Ovary (tissue), 7 donors: ENCODE measurements at regions not wholly inside any gene's neighbourhood (a gene's known extent, or its start where the extent isn't known, plus 50 kb on each side); places are given as distances from the start of the nearest gene placed in this dataset.

Experiments
- DNase-seq, 5 donors: peaks; one replicate each; pipeline ENCODE4 v3.0.0-alpha.2; 2019 to 2020
- H3K27ac ChIP-seq, 2 donors: fragments of 200-600 bp; one replicate each; pipeline versions ENCODE4 v1.5.1 to v1.8.0; 2019 to 2022
- H3K27me3 ChIP-seq: fragments of 200-600 bp; one replicate; pipeline ENCODE4 v1.8.0; 2022
- H3K36me3 ChIP-seq: fragments of 200-600 bp; sonication (generic); one replicate; pipeline ENCODE4 v1.5.1; 2019
- H3K4me1 ChIP-seq: one replicate; pipeline ENCODE4 v1.8.1; 2013; ENCODE audit warnings: mild to moderate bottlenecking, moderate library complexity; ENCODE audit not compliant: insufficient read depth
- H3K4me3 ChIP-seq: fragments of 200-600 bp; sonication (generic); one replicate; pipeline ENCODE4 v1.5.1; 2017
- H3K9me3 ChIP-seq, 2 donors: fragments of 200-600 bp in 1 of 2; sonication (generic) in 1 of 2; one replicate each; pipeline versions ENCODE4 v1.5.1 to v1.8.1; 2013 to 2019; ENCODE audit warnings: mild to moderate bottlenecking in 1 of 2, moderate library complexity in 1 of 2
- EP300 ChIP-seq: sonication (generic); formaldehyde crosslinking; IDR thresholded peaks from one replicate; pipeline ENCODE4 v1.6.1; 2017; ENCODE audit warnings: antibody characterized with exemption
- POLR2A ChIP-seq: fragments of 450-650 bp; IDR thresholded peaks from one replicate; pipeline ENCODE4 v1.6.1; 2017; ENCODE audit warnings: antibody characterized with exemption, mild to moderate bottlenecking, moderate library complexity
- WGBS, 3 donors: extraction: QIAGEN DNeasy Blood & Tissue Kit in 1 of 3; methylation state at CpG; one replicate each; pipeline versions ENCODE4 v1.1.5 to v1.1.7; 2013 to 2017; 5-methylcytosine and 5-hydroxymethylcytosine counted together
- intact Hi-C, 4 donors: fragments of 100-400 bp; cut with DNase I; formaldehyde crosslinking; loops; one replicate each; pipeline versions ENCODE4 v1.11.0 to v1.15.1; 2022 to 2023
- TF ChIP-seq, protein P1 (sequence below), 3 donors: fragments of 450-650 bp in 2 of 3; fragments of 200-600 bp in 1 of 3; IDR thresholded peaks; one replicate each; pipeline versions ENCODE4 v1.5.1 to v1.8.0; 2016 to 2022; ENCODE audit warnings: antibody characterized with exemption in 3 of 3, mild to moderate bottlenecking in 1 of 3
- donor health status: DM: no; HTN: no; CAD: no; lungs with moderate emphysema.
- donor health status: DM: no; HTN: no; CAD: no.
- donor health status: Bipolar disorder and iron deficiency.
- donor health status: DM: no; HTN: no; CAD: no.
- donor health status: DM: yes; HTN: yes; CAD: no.

DNA sequence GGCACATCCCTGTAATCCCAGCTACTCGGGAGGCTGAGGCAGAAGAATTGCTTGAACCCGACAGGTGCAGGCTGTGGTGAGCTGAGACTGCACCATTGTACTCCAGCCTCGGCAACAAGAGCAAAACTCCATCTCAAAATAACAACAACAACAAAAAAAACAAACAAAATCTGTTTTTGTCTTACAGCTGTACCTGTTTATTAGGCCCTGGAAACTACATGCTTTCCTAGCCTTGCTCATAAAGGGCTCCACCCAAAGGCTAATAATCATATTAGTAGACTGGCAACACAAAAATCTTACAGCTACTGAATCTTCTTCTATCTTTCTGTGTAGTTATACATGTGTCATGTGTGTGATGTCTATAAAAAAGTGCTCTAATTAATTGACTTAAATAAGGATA, 503.9 kb upstream of the EYS start:
- Histone ChIP-seq H3K27me3 (no peaks in the 10 kb centered on the region), H3K36me3 (no peaks in the 10 kb centered on the region), H3K9me3 (no peaks in the 10 kb centered on the region), H3K4me1 (no peaks in the 10 kb centered on the region), H3K27ac (no peak overlapping the region), H3K4me3 (no peak overlapping the region)
- WGBS, 3 donors, result 56 to 80% (median 73%) methylated on average over 3 of the region's 3 CpGs
- intact Hi-C loops, result no loop called here
- TF ChIP-seq EP300 (no peak), POLR2A (no peak)
- TF ChIP-seq, protein P1, sequence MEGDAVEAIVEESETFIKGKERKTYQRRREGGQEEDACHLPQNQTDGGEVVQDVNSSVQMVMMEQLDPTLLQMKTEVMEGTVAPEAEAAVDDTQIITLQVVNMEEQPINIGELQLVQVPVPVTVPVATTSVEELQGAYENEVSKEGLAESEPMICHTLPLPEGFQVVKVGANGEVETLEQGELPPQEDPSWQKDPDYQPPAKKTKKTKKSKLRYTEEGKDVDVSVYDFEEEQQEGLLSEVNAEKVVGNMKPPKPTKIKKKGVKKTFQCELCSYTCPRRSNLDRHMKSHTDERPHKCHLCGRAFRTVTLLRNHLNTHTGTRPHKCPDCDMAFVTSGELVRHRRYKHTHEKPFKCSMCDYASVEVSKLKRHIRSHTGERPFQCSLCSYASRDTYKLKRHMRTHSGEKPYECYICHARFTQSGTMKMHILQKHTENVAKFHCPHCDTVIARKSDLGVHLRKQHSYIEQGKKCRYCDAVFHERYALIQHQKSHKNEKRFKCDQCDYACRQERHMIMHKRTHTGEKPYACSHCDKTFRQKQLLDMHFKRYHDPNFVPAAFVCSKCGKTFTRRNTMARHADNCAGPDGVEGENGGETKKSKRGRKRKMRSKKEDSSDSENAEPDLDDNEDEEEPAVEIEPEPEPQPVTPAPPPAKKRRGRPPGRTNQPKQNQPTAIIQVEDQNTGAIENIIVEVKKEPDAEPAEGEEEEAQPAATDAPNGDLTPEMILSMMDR (IDR thresholded peaks at IDR 0.05), result no peak
- DNase-seq, result no peak

DNA sequence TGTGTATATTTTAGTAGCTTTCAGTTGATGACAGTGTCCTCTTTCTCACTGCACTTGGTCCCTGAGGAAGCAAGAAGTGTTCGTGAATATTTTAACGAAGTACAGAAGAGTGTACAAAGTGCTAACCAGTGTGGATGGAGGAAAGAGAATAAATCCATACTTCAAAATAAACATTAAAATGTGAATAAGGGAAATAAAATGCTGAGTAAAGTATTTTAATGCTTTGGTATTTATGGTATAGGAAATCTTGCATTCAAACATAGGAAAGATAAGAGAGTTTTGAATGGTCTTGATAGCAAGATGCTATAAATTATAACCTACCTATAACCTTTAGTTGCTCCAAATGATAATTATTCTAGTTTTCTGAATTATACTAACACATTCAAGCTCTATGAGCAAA, 493.4 kb upstream of the EYS start:
- H3K9me3 ChIP-seq, result no peaks in the 10 kb centered on the region
- WGBS, 3 donors, result 84 to 93% (median 90%) methylated on average over 2 of the region's 2 CpGs
- no peak overlapping the region for H3K4me3 ChIP-seq
- no peak for DNase-seq
- no peak overlapping the region for H3K27ac ChIP-seq
- intact Hi-C loops, result no loop called here
- no peaks in the 10 kb centered on the region for H3K36me3 ChIP-seq
- no peaks in the 10 kb centered on the region for H3K27me3 ChIP-seq
- no peaks in the 10 kb centered on the region for H3K4me1 ChIP-seq
- TF ChIP-seq, protein P1 (IDR thresholded peaks at IDR 0.05), result no peak
- TF ChIP-seq POLR2A (no peak), EP300 (no peak)

DNA sequence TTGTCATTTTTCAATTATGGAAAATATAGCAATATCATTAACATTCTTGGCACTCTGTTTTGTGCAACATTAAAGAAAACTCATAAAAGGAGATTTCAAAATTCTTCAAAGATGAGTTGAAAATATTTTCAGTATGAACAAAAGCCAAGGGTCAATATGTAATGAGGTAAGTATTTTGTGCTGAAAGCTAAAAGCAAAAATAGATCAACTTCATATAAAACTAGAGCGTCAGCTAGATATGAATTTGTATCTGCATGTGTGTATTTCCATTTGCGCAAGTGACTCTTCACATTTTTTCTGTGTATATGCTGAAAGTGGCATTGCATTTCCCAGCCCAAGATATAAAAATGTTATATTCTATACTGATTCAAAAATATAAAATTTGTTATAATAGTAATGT, 492.1 kb upstream of the EYS start:
- intact Hi-C loops, result no loop called here
- Histone ChIP-seq H3K4me3 (no peak overlapping the region), H3K27ac (no peak overlapping the region), H3K27me3 (no peaks in the 10 kb centered on the region), H3K36me3 (no peaks in the 10 kb centered on the region), H3K4me1 (no peaks in the 10 kb centered on the region), H3K9me3 (no peaks in the 10 kb centered on the region)
- TF ChIP-seq EP300 (no peak), POLR2A (no peak)
- TF ChIP-seq, protein P1 (IDR thresholded peaks at IDR 0.05), result no peak
- WGBS, 3 donors, result 88 to 92% (median 89%) methylated on average over 2 of the region's 2 CpGs
- no peak for DNase-seq

DNA sequence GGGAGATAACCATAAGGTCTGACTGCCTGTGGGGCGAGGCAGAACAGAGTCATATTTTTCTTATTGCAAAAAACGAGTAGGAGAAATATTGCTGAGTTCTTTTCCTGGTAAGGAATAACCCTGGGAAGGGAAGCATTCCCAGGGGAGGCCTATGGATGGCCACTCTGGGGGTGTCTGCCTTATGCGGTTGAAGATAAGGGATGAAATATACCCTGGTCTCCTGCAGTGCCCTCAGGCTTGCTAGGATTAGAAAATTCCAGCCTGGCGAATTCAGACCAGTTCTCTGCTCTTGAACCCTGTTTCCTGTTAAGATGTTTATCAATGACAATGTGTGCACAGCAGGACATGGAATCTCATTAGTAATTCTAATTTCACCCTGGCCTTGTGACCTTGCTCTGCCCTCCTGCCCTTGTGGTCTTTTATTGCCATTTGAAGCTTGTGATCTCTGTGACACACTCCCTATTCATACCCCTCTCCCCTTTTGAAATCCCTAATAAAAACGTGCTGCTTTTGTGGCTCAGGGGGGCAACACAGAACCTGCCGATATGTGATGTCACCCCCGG, 491.1 kb upstream of the EYS start:
- intact Hi-C loops, result no loop called here
- Histone ChIP-seq H3K9me3 (no peaks in the 10 kb centered on the region), H3K4me1 (no peaks in the 10 kb centered on the region), H3K27ac (no peak overlapping the region), H3K27me3 (no peaks in the 10 kb centered on the region), H3K36me3 (no peaks in the 10 kb centered on the region), H3K4me3 (no peak overlapping the region)
- 63 to 75% (median 71%) methylated on average over 7 of the region's 7 CpGs for WGBS, 3 donors
- DNase-seq, result no peak
- TF ChIP-seq POLR2A (no peak), EP300 (no peak)
- TF ChIP-seq, protein P1 (IDR thresholded peaks at IDR 0.05), result no peak
